ENCODE measurements at regions not wholly inside any gene's neighbourhood (a gene's known extent, or its start where the extent isn't known, plus 50 kb on each side); places are given as distances from the start of the nearest gene placed in this dataset.

- H3K4me2 ChIP-seq: no peak overlapping the region
- WGBS (ENCODE audit: missing lambda C conversion rate): 86% methylated on average over 8 of the region's 12 CpGs
- H3K27ac ChIP-seq: no peak overlapping the region
- FAIRE-seq (no peak), DNase-seq (ENCODE audit: low read depth in 1 of 2, low spot score in 1 of 2) (no peak), ATAC-seq (no peak)
- no peak overlapping the region for H3K4me3 ChIP-seq
- no peaks in the 10 kb centered on the region for H3K9me3 ChIP-seq
- CTCF ChIA-PET: interaction anchor here (0.7 to 1.7 kb wide), 3 partner anchors 12 to 1766 kb away, joined by 3 to 5 read pairs (median 3); no protein-coding TSS in a partner anchor
- TF ChIP-seq, protein P1, sequence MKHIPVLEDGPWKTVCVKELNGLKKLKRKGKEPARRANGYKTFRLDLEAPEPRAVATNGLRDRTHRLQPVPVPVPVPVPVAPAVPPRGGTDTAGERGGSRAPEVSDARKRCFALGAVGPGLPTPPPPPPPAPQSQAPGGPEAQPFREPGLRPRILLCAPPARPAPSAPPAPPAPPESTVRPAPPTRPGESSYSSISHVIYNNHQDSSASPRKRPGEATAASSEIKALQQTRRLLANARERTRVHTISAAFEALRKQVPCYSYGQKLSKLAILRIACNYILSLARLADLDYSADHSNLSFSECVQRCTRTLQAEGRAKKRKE (CRISPR knock-in tag; IDR thresholded peaks at IDR 0.05; ENCODE audit: low read depth): no peak
- TF ChIP-seq CEBPB (IDR thresholded peaks at IDR 0.05) (no peak), EHF (CRISPR knock-in tag; IDR thresholded peaks at IDR 0.05) (no peak), JUN (IDR thresholded peaks at IDR 0.05) (no peak), RAD21 (conservative IDR thresholded peaks at IDR 0.05 in 1 of 2, IDR thresholded peaks at IDR 0.05 in 1 of 2) (no peak), MAZ (IDR thresholded peaks at IDR 0.05; ENCODE audit: borderline replicate concordance, low read depth, low read length) (no peak), POLR2A (IDR thresholded peaks at IDR 0.05; ENCODE audit: low read length) (no peak), BHLHE40 (IDR thresholded peaks at IDR 0.05; ENCODE audit: low read depth, low read length) (no peak), HOXB13 (CRISPR knock-in tag; IDR thresholded peaks at IDR 0.05; ENCODE audit: low read depth) (no peak), HOXA7 (CRISPR knock-in tag; IDR thresholded peaks at IDR 0.05) (no peak), CTCF (IDR thresholded peaks at IDR 0.05) (no peak), NR3C1 (IDR thresholded peaks at IDR 0.05) (no peak), POLR2AphosphoS2 (conservative IDR thresholded peaks at IDR 0.05; ENCODE audit: low read length) (no peak), ZFP36 (IDR thresholded peaks at IDR 0.05; ENCODE audit: borderline replicate concordance, partially characterized antibody) (no peak), FOXS1 (CRISPR knock-in tag; IDR thresholded peaks at IDR 0.05) (no peak), JUNB (IDR thresholded peaks at IDR 0.05) (no peak), GATA3 (IDR thresholded peaks at IDR 0.05; ENCODE audit: borderline replicate concordance) (no peak)
- TF ChIP-seq, protein P2, sequence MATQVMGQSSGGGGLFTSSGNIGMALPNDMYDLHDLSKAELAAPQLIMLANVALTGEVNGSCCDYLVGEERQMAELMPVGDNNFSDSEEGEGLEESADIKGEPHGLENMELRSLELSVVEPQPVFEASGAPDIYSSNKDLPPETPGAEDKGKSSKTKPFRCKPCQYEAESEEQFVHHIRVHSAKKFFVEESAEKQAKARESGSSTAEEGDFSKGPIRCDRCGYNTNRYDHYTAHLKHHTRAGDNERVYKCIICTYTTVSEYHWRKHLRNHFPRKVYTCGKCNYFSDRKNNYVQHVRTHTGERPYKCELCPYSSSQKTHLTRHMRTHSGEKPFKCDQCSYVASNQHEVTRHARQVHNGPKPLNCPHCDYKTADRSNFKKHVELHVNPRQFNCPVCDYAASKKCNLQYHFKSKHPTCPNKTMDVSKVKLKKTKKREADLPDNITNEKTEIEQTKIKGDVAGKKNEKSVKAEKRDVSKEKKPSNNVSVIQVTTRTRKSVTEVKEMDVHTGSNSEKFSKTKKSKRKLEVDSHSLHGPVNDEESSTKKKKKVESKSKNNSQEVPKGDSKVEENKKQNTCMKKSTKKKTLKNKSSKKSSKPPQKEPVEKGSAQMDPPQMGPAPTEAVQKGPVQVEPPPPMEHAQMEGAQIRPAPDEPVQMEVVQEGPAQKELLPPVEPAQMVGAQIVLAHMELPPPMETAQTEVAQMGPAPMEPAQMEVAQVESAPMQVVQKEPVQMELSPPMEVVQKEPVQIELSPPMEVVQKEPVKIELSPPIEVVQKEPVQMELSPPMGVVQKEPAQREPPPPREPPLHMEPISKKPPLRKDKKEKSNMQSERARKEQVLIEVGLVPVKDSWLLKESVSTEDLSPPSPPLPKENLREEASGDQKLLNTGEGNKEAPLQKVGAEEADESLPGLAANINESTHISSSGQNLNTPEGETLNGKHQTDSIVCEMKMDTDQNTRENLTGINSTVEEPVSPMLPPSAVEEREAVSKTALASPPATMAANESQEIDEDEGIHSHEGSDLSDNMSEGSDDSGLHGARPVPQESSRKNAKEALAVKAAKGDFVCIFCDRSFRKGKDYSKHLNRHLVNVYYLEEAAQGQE (IDR thresholded peaks at IDR 0.05): no peak
- POLR2A ChIA-PET: no interaction called here
- peaks cover 9% of the 10 kb centered on the region; the same call in 1 of the 3 replicates for H3K4me1 ChIP-seq
These were observed 67.8 kb upstream of the GATA2 start for GRCh38 chr3:128560768-128561167.

- FAIRE-seq (no peak), DNase-seq (ENCODE audit: low read depth in 1 of 2, low spot score in 1 of 2) (peak in 1 of 2 experiments; percentile 37), ATAC-seq (peak; percentile 34 to 62; a peak in 4 of 6 replicates)
- no peaks in the 10 kb centered on the region for H3K9me3 ChIP-seq
- H3K27ac ChIP-seq: peak overlapping the region in 1 of 2 experiments; percentile 61; a peak in 3 of 6 replicates
- ChIA-PET POLR2A (no interaction called here), CTCF (interaction anchor here (0.7 to 1.0 kb wide), 2 partner anchors 13 to 1765 kb away, joined by 3 read pairs; no protein-coding TSS in a partner anchor)
- no peak overlapping the region for H3K4me3 ChIP-seq
- peak overlapping the region; percentile 54; the same call in 1 of the 3 replicates for H3K4me2 ChIP-seq
- 30% methylated on average over 15 of the region's 17 CpGs for WGBS (ENCODE audit: missing lambda C conversion rate)
- TF ChIP-seq RNF2 (IDR thresholded peaks at IDR 0.05; ENCODE audit: borderline replicate concordance, low read depth) (no peak), KDM1A (IDR thresholded peaks at IDR 0.05; ENCODE audit: low read depth) (no peak), FOSB (CRISPR knock-in tag; IDR thresholded peaks at IDR 0.05) (no peak), ZFP36 (IDR thresholded peaks at IDR 0.05; ENCODE audit: borderline replicate concordance, partially characterized antibody) (no peak)
- TF ChIP-seq, protein P2 (IDR thresholded peaks at IDR 0.05): no peak
- H3K4me1 ChIP-seq: peaks cover 9% of the 10 kb centered on the region; the same call in 1 of the 3 replicates
These were observed 66.7 kb upstream of the GATA2 start for GRCh38 chr3:128559486-128560225.
